NCI-H2029 treated with DMSO at 0.1 percent for 48 hours (cell line): ENCODE measurements at regions not wholly inside any gene's neighbourhood (a gene's known extent, or its start where the extent isn't known, plus 50 kb on each side); places are given as distances from the start of the nearest gene placed in this dataset.

ENCODE experiments used
- DNase-seq: peaks from one replicate; lab custom pipeline; 2025; lab: John Stamatoyannopoulos, UW

- no peak for DNase-seq
Observed at GRCh38 chr2:19783935-19784334, 117.8 kb downstream of the TTC32 start.

- peak; percentile 32 for DNase-seq
Observed at GRCh38 chr2:19776941-19777514, 124.8 kb downstream of the TTC32 start.

- DNase-seq: no peak
Observed at GRCh38 chr2:19775838-19776237, 125.9 kb downstream of the TTC32 start.

GRCh38 chr2:19775315-19775714, 126.5 kb downstream of the TTC32 start:
- no peak for DNase-seq

- DNase-seq: no peak
Observed at GRCh38 chr2:19774805-19775176, 127.0 kb downstream of the TTC32 start.

- no peak for DNase-seq
Observed at GRCh38 chr2:19772981-19773380, 128.8 kb downstream of the TTC32 start.

GRCh38 chr2:19769513-19769912, 132.3 kb downstream of the TTC32 start:
- DNase-seq: no peak

- no peak for DNase-seq
Observed at GRCh38 chr2:19767899-19768298, 133.9 kb downstream of the TTC32 start.

GRCh38 chr2:19764998-19765397, 136.8 kb downstream of the TTC32 start:
- DNase-seq: no peak

GRCh38 chr2:19763731-19764130, 138.1 kb downstream of the TTC32 start:
- DNase-seq: no peak

GRCh38 chr2:19762959-19763605, 138.7 kb downstream of the TTC32 start:
- no peak for DNase-seq

GRCh38 chr2:19762142-19762541, 139.6 kb downstream of the TTC32 start:
- DNase-seq: no peak

- DNase-seq: no peak
Observed at GRCh38 chr2:19759880-19760279, 141.9 kb downstream of the TTC32 start.

- DNase-seq: no peak
Observed at GRCh38 chr2:19758658-19759057, 143.1 kb downstream of the TTC32 start.

GRCh38 chr2:19757586-19757985, 144.2 kb downstream of the TTC32 start:
- no peak for DNase-seq

GRCh38 chr2:19754907-19755306, 146.9 kb downstream of the TTC32 start:
- no peak for DNase-seq

- DNase-seq: no peak
Observed at GRCh38 chr2:19753818-19754217, 148.0 kb downstream of the TTC32 start.

- no peak for DNase-seq
Observed at GRCh38 chr2:19753314-19753713, 148.5 kb downstream of the TTC32 start.

- DNase-seq: no peak
Observed at GRCh38 chr2:19752500-19752899, 149.3 kb downstream of the TTC32 start.

- DNase-seq: no peak
Observed at GRCh38 chr2:19751631-19752030, 150.2 kb downstream of the TTC32 start.

- no peak for DNase-seq
Observed at GRCh38 chr2:19750136-19750535, 151.6 kb downstream of the TTC32 start.

GRCh38 chr2:19749507-19749836, 152.3 kb downstream of the TTC32 start:
- DNase-seq: no peak

- no peak for DNase-seq
Observed at GRCh38 chr2:19748711-19749506, 152.9 kb downstream of the TTC32 start.

GRCh38 chr2:19748073-19748375, 153.8 kb downstream of the TTC32 start:
- DNase-seq: no peak
